HG02973 (cell line): ENCODE measurements at regions not wholly inside any gene's neighbourhood (a gene's known extent, or its start where the extent isn't known, plus 50 kb on each side); places are given as distances from the start of the nearest gene placed in this dataset.

Experiments used
- ATAC-seq: cut with Tn5 transposase; IDR thresholded peaks from one replicate; pipeline ENCODE4 v1.9.1; 2021; ENCODE audit warnings: moderate library complexity; ENCODE audit not compliant: unreplicated experiment

DNA sequence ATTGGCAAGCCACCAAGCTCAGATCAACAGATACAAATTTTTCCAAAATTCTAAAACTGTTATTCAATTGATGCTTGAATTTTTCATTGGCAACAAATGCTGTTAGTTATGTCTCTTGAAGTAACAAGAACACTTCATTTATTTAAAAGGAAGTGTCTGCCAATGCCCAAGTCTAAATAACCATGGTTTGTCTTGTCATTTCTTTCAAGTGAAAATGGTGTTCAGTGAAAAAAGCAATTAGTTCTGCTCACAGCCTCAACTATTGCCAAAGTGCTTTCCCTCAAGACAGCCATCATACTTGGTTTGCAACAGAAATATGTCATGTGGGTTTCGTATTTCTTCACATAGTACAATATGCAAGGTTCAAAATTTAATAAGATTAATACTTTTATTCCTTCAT, 312.6 kb upstream of the LMCD1 start:
- no peak for ATAC-seq

DNA sequence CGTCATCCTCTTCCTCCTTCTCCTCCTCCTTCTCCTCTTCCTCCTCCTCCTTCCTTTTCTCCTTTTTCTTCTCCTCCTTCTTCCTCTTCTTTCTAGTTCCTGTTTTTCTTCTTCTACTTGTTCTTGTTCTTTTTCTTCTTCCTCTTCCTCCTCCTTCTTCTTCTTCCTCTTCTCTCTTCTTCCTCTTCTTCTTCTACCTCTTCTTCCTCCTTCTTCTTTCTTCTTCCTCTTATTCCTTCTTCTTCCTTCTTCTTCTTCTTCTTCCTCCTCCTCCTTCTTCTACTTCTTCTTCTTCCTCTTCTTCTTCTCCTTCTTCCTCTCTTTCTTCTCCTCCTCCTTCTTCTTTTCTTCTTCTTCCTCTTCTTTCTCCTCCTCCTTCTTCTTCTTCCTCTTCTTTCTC, 310.2 kb upstream of the LMCD1 start:
- ATAC-seq, result no peak

DNA sequence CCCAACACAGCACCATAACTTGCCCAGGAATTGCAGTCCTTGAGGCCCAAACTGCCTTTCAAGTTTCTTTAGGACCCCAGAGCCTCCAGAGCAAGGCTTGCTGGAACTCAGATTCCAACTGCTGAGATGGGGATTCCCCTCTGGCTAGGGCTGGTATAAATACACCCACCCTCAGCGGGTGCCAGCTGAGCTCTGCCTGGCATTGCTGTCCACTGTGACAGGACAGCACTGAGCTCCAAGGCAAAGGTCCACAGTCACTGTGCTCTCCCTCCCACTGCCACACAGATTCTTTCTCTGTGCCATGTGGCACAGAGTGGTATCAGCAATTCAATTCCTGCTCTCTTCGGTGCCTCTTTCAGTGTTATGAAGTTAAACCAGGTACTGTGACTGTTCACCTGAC, 304.2 kb upstream of the LMCD1 start:
- no peak for ATAC-seq

DNA sequence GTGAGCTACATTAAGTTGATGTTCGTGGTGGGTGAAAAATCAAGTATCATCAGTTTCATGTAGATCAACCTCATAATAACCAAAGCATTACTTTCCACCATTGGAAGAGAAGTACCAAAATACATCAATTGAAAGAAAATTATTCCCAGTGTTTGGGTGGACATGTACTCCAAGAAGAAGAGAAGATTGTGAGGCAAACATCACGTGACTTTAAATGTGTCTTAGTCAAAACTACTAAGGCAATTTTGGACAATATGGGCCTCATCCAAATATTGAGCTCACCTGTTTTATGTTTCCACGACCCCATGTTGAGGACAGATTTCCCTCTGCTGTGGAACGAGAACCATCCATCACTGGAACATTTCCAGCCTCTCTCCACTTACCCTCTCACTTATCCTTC, 303.0 kb upstream of the LMCD1 start:
- ATAC-seq, result no peak

DNA sequence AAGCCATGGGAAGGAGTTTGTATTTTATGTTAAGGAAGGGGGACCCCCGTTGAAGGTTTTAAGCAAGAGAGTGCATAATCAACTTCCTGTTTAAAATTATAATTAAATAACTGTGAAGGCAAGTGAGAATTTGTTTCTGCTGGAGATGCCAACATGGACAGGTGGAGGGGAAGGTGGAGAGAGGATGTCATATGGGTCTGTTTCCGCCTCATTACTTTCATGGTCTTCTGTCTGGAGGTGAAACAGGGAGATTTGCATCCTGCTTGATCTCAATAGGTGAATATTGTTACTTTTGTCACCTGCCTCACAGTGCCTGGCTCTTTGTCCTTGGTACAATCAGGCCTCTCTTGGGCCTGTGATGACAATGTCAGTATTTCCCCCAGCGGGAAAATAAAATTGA, 300.6 kb upstream of the LMCD1 start:
- no peak for ATAC-seq

DNA sequence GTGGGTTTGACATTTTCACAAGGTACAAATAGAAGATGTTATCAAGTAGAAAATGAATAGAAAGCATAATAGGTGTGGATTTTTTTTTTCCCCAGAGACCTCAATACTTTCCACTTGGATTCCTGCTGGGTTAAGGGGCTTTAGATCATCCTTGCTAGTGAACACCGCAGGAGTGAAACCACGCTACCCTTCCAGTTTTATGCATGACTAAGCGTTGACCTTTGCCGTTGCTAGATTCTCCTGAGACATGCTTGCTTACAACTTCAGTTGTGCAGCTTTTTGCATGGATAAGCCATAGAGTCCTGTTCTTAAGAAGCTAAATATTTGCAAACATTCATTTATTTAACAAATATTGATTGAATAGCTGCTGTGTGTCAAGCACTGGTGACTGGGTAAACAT, 299.7 kb upstream of the LMCD1 start:
- ATAC-seq, result no peak

DNA sequence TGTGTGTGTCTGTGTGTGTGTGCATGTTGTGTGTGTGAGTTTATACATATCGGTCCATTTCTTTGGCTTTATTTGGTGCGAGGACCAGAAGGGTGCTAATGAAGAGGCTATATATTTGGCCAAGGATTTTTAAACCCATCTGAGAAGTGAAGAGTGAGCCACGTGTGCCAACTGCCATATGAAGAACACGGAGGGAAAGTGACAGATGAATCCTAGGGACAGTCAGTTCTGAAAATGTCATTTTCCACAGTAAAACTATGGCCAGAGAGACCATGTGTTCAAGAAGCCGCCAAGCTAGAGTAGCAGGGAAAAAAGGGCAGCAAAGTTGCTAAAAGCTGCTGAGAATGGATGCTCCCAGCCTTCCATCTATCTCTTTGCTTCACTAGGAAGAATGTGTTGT, 297.3 kb upstream of the LMCD1 start:
- ATAC-seq, result no peak

DNA sequence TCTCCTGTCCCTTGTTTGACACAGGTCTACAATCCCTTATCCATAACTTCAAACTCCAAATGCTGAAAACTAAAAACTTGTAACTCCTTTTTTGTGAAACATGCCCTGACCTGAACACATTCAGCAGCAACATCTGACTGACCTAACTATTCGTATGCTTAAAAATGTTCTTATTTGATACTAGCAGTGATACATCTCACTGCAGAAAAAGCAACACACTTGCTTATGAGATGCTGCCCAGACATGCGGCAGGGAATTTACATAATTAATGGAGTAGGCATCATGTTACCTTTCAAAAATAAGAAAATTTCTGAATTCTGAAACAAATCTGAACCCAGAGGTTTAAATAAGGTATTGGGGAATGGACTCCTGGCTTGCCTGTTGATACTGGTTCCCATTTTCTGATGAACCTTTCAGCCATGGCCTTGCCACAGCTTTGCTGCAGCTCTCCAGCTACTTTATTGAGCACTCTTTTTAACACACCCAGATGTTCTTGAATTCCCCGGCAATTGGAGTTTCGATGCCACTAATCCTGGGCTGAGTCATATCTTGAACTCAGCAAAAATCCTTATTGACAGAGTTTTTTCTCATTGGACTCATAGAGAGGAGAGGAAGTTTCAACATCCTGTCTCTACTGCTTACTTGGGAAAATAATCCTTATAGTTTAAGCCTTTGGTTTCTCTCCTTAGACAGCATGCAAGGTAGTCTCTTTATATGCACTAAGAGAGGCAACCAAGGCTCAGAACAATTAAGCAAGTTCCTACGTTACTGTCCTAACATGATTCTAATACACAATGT, 296.6 kb upstream of the LMCD1 start:
- ATAC-seq, result no peak

DNA sequence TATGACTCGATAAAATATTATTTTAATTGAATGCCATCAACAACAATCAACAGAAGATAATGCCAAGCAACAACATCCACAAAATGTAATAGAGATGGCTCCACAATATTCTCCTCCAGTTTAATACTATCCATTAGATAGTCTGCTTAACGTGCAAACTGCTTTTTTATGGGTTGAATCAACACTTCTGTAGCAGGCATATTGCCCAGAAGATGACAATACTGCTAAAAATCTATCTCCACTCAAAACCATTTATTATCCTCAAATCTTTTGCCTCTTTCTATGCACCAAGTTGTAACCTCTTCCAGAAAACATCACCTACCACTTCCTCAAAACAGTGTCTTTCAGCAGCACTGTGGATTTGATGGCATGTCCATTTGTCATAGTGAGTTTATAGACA, 295.7 kb upstream of the LMCD1 start:
- no peak for ATAC-seq

DNA sequence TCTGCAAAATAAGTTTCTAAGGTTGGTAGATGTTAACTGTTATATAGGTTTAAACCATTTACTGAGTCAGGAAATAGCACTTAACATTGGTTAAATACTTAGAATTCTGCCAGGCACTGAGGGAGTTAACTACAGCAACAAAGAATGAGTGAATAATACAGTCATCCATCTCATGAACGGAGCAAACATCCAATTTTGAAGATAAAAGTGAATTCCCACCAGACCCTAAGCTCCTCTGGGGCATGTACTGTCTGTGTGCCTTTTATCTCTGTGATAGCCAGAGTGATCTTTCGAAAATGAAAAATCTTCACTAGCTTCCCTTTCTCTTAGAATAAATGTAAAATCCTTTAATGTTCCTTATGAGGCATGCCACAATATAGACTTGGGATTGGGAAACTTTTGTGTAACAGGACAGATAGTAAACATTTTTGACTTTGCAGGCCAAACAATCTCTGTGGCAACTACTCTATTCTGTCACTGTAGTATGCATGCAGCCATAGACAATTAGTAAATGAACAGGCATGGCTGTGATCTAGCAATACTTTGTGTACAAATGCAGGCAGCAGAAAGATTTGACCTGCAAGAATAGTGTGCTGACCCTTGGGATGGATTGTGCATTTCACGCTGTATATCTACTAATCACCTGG, 294.5 kb upstream of the LMCD1 start:
- ATAC-seq, result no peak

DNA sequence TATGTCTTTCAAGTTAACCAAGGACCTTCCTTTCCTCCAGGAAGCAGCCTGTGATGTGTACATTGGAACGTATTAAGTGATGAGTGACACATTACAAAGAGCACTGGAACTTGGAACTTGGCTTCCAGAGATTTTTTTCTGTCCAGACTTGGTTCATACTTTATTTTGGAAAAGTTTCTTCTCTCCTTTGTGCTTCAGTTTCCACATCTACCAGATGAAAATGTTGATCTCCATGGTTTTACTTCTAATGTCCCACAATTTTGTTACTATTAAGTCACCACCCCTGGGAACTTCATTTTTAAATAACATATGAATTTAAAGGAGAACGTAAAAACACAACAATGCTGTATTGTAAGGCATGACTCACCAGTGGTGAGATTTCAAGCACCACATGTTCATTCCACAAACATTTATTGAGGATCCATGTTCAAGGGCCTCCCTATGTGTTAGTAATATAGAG, 290.7 kb upstream of the LMCD1 start:
- ATAC-seq, result no peak

DNA sequence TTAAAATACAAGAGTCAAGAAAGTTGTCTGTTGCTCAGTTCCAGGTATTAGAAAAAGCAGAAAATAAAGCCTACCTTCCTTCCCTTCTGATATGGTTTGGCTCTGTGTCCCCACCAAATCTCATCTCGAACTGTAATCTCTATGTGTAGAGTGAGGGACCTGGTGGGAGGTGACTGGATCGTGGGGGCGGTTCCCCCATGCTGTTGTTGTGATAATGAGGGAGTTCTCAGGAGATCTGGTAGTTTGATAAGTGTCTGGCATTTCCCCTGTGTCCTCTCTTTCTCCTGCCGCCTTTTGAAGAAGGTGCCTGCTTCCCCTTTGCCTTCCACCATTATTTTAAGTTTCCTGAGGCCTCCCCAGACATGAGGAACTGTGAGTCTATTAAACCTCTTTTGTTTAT, 288.8 kb upstream of the LMCD1 start:
- ATAC-seq, result no peak

DNA sequence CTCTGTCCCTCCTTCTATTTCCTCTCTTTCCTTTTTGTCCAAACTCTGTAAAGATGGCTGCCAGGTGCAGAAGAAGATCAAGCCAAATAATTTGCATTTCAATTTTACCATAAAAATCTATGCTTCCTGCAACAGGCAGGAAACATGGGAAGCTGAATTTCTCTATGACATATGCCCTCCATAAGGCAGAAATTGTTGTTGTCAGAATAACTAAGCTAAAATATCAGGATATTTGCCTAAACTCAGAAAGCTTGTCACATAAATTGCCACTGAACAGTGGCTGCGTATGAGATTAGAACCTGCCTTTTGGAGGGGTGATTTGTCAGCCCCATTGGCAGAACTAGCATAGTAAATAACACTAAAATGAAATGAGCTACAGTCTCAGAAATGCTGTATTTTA, 288.3 kb upstream of the LMCD1 start:
- ATAC-seq, result no peak

DNA sequence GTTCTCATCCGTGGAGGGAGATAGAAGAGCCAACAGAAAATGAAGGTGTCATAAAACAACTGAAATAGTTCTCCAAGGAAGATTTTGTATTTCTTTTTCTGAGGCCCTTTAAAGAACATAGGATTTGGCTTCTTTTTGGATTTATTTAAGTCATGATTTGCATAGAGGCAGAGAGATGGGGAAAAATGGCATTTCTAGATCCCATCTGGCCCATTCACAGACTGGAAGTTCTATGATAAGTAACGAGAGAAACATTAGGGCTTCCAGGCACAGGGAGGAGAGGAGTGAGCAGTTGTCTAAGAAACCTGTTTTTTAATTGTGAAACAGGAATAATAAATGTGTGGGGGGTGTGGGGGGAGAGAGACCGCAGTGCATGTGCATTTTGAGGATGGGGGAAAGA, 285.8 kb upstream of the LMCD1 start:
- ATAC-seq, result no peak

DNA sequence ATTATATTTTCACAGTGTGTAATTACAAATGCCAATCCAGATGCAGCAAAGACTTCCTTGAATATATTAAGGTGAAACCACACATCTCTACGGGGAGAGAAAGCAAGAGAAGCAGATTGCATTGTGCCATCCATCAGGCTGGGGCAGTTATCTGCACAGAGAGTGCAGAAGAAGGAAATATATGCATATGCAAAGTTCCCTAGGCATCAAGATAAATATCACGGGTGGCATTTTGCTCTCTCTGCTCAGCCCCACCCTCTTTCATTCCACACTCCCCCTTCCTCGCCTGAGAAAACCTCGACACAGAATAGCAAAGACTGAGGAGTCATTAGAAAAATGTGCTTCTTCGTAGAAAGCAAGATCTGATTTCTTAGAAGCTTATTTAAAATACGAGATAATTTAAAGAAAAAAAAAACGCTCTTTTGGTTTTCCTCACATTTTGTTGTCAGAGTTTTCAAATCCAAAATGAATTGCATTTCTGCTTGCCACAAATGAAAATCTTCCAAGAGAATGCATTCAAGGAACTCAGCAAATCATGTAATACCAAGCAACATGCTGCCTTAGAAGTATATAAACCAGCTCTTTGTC, 283.2 kb upstream of the LMCD1 start:
- ATAC-seq, result no peak

DNA sequence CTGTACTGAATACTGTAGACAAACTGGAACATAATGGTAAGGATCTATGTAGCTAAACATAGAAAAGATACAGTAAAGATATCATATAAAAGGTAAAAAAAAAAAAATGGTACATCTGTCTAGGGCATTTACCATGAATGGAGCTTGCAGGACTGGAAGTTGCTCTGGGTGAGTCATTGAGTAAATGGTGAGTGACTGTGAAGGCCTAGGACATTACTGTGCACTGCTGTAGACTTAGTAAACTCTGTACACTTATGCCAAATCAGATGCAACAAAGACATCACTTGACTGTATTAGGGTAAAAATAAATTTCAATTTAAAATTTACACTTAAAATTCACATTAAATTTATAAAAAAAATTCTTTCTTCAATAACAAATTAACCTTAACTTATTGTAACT, 281.3 kb upstream of the LMCD1 start:
- no peak for ATAC-seq

DNA sequence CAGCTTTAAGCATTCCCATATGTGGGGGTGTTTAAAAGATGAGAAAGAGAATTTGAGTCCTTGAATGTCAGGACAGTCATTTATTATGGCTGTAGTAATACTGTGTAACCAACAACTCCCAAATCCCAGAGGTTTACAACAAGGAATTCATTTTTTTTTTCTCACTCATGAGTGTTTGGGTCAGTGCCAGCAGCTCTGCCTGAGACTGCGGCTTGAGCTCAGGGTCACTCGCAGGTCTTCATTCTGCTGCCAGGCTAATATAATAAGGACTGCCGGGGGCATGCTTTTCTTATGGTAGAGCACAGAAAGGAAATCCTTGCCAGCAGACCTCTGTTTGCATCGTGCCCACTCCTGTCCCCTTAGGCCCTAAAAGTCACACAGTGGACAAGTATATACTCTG, 277.9 kb upstream of the LMCD1 start:
- no peak for ATAC-seq

DNA sequence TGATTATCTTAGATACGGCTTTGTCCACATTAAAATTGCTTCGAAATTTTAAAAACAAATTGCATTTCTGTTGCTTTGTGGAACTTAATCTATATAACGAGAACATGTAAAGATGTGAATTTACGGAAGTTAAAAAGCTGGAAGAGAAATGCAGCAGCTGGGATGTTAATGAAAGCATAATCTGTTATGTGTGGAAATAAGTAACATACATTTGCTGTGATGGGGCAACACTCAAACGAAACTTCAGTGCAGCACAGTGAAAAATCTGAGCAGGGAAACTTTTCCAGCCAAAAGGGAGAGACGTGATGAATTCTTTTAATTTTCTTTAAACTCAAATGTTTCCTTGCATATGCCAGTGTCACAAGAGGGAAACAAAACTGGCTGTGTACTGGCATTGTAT, 276.7 kb upstream of the LMCD1 start:
- no peak for ATAC-seq

DNA sequence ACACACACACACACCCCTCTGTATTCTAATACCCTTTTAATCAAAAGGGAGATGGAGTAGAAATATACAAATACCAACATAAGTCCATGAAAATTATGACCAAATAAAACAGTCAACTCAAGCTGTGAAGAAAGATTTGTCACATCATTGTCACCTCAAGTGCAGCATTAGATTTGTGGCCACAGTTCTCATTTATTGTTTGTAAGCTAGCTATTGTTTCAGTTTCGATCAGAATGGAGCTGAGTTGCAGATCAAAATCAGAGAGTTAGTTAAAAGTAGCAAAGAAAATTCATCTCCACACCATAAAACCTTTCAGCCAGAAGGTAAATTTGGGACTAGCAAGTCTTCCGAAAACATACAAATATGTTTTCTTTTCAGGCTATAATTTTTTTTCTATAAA, 267.7 kb upstream of the LMCD1 start:
- no peak for ATAC-seq

DNA sequence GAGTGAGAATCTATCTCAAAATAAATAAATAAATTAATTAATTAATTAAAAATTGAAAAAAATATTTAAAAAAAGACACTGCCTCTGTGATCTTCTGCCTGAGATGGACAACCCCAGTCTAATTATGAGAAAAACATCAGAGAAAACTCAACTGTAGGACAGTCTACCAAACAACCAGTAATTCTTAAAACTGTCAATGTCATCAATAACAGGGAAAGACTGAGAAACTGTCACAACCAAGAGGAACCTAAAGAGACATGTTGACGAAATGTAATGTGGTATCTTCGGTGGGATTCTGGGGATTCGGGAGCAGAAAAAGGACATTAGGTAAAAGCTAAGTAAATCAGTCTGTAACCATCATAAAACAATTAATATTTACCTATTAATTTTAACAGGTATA, 265.4 kb upstream of the LMCD1 start:
- no peak for ATAC-seq

DNA sequence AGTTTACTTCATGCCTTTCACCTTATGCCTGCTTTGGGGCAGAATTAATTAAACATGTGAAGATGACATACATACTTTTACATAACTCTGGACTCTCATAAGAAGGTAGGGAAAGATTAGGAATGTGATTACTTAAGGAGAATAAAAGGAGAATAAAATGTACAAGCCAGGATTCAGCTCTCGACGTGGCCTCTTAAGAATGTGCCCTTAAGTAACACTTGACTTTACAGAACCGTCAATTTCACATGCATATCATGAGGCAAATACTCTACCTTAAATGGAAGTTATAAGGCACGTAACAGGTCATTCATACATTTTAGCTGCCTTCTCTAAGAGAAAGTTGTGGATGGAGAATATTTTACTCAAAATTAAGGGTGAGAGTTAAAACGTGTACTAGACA, 263.7 kb upstream of the LMCD1 start:
- ATAC-seq, result no peak

DNA sequence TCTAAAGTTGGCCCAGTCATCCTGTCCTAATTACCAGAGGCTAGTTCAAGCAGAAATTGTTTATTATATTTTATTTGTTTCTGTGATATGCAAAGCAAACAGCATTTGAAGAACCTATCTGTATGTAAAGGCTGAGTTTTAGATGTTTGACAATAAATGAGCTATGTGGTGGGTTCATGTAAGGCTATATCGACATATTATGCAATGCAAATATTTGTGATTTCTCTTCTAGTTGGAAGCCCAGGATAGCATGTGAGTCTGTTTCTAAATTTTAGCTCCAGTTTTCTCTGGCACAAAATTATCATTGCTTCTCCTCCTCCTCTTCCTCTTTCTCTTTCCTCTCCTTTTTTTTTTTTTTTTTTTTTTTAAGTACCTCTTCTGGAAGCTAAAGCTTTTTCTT, 263.2 kb upstream of the LMCD1 start:
- ATAC-seq, result no peak
